Stimulated activated CD4-positive, alpha-beta T cell treated with anti-CD3 and anti-CD28 coated beads, Interleukin-12 subunit alpha, Interleukin-12 subunit beta, amount 100 ng/mL, for 24 hours (primary cell): ENCODE measurements at regions not wholly inside any gene's neighbourhood (a gene's known extent, or its start where the extent isn't known, plus 50 kb on each side); places are given as distances from the start of the nearest gene placed in this dataset.
A peak's percentile ranks its signal among the peaks of the same experiment; 100 is the strongest.

Source experiments
- DNase-seq, 2 experiments: peaks; one replicate each; pipeline ENCODE4 v3.0.0-alpha.2; 2020; ENCODE audit warnings: low read depth in 2 of 2

- DNase-seq, result no peak
These were observed 50.8 kb upstream of the ANP32A start for GRCh38 chr15:68871507-68871906.

GRCh38 chr15:68874788-68875187, 54.1 kb upstream of the ANP32A start:
- no peak for DNase-seq

GRCh38 chr15:68875377-68876116, 54.8 kb upstream of the SPESP1 start:
- peak; percentile 80 to 92 for DNase-seq

GRCh38 chr15:68877626-68878025, 52.7 kb upstream of the SPESP1 start:
- DNase-seq, result no peak

GRCh38 chr15:68880382-68880781, 49.9 kb upstream of the SPESP1 start:
- no peak for DNase-seq
